Stimulated activated CD8-positive, alpha-beta memory T cell treated with anti-CD3 and anti-CD28 coated beads, Interleukin-4, amount 100 ng/mL, for 48 hours (primary cell): ENCODE measurements at regions not wholly inside any gene's neighbourhood (a gene's known extent, or its start where the extent isn't known, plus 50 kb on each side); places are given as distances from the start of the nearest gene placed in this dataset.

Experiments used
- DNase-seq: peaks from one replicate; pipeline ENCODE4 v3.0.0-alpha.2; 2020

GRCh38 chr14:53896726-53897125, 59.9 kb downstream of the BMP4 start:
- no peak for DNase-seq

- no peak for DNase-seq
Observed at GRCh38 chr14:53894456-53894855, 62.2 kb downstream of the BMP4 start.

GRCh38 chr14:53893374-53893773, 63.3 kb downstream of the BMP4 start:
- DNase-seq = no peak

- no peak for DNase-seq
Observed at GRCh38 chr14:53890611-53891101, 66.0 kb downstream of the BMP4 start.

- DNase-seq = no peak
Observed at GRCh38 chr14:53888535-53889386, 67.9 kb downstream of the BMP4 start.

- DNase-seq = no peak
Observed at GRCh38 chr14:53885136-53885640, 71.4 kb downstream of the BMP4 start.

GRCh38 chr14:53884601-53885000, 72.0 kb downstream of the BMP4 start:
- no peak for DNase-seq

- DNase-seq = no peak
Observed at GRCh38 chr14:53883739-53884138, 72.9 kb downstream of the BMP4 start.

- DNase-seq = no peak
Observed at GRCh38 chr14:53882684-53883083, 73.9 kb downstream of the BMP4 start.

- DNase-seq = no peak
Observed at GRCh38 chr14:53881921-53882320, 74.7 kb downstream of the BMP4 start.

- DNase-seq = no peak
Observed at GRCh38 chr14:53881161-53881871, 75.3 kb downstream of the BMP4 start.

GRCh38 chr14:53880761-53881160, 75.9 kb downstream of the BMP4 start:
- DNase-seq = no peak

GRCh38 chr14:53879747-53880146, 76.9 kb downstream of the BMP4 start:
- DNase-seq = no peak

- DNase-seq = no peak
Observed at GRCh38 chr14:53879022-53879686, 77.5 kb downstream of the BMP4 start.

GRCh38 chr14:53875324-53875897, 81.2 kb downstream of the BMP4 start:
- DNase-seq = no peak

- DNase-seq = no peak
Observed at GRCh38 chr14:53874704-53875103, 81.9 kb downstream of the BMP4 start.

GRCh38 chr14:53872681-53873089, 83.9 kb downstream of the BMP4 start:
- no peak for DNase-seq

- no peak for DNase-seq
Observed at GRCh38 chr14:53871951-53872350, 84.7 kb downstream of the BMP4 start.

GRCh38 chr14:53871011-53871410, 85.6 kb downstream of the BMP4 start:
- no peak for DNase-seq

- DNase-seq = no peak
Observed at GRCh38 chr14:53865711-53866110, 90.9 kb downstream of the BMP4 start.

GRCh38 chr14:53861781-53862180, 94.8 kb downstream of the BMP4 start:
- no peak for DNase-seq

GRCh38 chr14:53858345-53858684, 98.3 kb downstream of the BMP4 start:
- no peak for DNase-seq
